ENCODE measurements at regions not wholly inside any gene's neighbourhood (a gene's known extent, or its start where the extent isn't known, plus 50 kb on each side); places are given as distances from the start of the nearest gene placed in this dataset.

- no peaks in the 10 kb centered on the region; the same call in 1 of the 2 replicates for H3K27me3 Mint-ChIP-seq (ENCODE audit: low read depth)
- peaks cover 19% of the 10 kb centered on the region for H3K36me3 Mint-ChIP-seq
- TF ChIP-seq, protein P1, sequence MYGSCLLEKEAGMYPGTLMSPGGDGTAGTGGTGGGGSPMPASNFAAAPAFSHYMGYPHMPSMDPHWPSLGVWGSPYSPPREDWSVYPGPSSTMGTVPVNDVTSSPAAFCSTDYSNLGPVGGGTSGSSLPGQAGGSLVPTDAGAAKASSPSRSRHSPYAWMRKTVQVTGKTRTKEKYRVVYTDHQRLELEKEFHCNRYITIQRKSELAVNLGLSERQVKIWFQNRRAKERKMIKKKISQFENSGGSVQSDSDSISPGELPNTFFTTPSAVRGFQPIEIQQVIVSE (CRISPR knock-in tag; IDR thresholded peaks at IDR 0.05; ENCODE audit: borderline replicate concordance) = no peak
- TF ChIP-seq STAT6 (CRISPR knock-in tag; conservative IDR thresholded peaks at IDR 0.05; ENCODE audit: low read depth) = no peak
- no peak for TF ChIP-seq GRHL2 (CRISPR knock-in tag; IDR thresholded peaks at IDR 0.05; ENCODE audit: insufficient replicate concordance, severe bottlenecking)
- no peak for TF ChIP-seq ZNF121 (CRISPR knock-in tag; IDR thresholded peaks at IDR 0.05)
- TF ChIP-seq, protein P2, sequence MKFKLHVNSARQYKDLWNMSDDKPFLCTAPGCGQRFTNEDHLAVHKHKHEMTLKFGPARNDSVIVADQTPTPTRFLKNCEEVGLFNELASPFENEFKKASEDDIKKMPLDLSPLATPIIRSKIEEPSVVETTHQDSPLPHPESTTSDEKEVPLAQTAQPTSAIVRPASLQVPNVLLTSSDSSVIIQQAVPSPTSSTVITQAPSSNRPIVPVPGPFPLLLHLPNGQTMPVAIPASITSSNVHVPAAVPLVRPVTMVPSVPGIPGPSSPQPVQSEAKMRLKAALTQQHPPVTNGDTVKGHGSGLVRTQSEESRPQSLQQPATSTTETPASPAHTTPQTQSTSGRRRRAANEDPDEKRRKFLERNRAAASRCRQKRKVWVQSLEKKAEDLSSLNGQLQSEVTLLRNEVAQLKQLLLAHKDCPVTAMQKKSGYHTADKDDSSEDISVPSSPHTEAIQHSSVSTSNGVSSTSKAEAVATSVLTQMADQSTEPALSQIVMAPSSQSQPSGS (CRISPR knock-in tag; IDR thresholded peaks at IDR 0.05; ENCODE audit: borderline replicate concordance, low read depth) = no peak
- no peak for TF ChIP-seq NFE2L1 (CRISPR knock-in tag; IDR thresholded peaks at IDR 0.05)
- no peak for TF ChIP-seq MXD4 (CRISPR knock-in tag; IDR thresholded peaks at IDR 0.05; ENCODE audit: borderline replicate concordance)
- TF ChIP-seq JAZF1 (CRISPR knock-in tag; IDR thresholded peaks at IDR 0.05) = no peak
- no peak for TF ChIP-seq SOX15 (CRISPR knock-in tag; IDR thresholded peaks at IDR 0.05)
- TF ChIP-seq ZSCAN18 (CRISPR knock-in tag; IDR thresholded peaks at IDR 0.05) = no peak
- TF ChIP-seq, protein P3, sequence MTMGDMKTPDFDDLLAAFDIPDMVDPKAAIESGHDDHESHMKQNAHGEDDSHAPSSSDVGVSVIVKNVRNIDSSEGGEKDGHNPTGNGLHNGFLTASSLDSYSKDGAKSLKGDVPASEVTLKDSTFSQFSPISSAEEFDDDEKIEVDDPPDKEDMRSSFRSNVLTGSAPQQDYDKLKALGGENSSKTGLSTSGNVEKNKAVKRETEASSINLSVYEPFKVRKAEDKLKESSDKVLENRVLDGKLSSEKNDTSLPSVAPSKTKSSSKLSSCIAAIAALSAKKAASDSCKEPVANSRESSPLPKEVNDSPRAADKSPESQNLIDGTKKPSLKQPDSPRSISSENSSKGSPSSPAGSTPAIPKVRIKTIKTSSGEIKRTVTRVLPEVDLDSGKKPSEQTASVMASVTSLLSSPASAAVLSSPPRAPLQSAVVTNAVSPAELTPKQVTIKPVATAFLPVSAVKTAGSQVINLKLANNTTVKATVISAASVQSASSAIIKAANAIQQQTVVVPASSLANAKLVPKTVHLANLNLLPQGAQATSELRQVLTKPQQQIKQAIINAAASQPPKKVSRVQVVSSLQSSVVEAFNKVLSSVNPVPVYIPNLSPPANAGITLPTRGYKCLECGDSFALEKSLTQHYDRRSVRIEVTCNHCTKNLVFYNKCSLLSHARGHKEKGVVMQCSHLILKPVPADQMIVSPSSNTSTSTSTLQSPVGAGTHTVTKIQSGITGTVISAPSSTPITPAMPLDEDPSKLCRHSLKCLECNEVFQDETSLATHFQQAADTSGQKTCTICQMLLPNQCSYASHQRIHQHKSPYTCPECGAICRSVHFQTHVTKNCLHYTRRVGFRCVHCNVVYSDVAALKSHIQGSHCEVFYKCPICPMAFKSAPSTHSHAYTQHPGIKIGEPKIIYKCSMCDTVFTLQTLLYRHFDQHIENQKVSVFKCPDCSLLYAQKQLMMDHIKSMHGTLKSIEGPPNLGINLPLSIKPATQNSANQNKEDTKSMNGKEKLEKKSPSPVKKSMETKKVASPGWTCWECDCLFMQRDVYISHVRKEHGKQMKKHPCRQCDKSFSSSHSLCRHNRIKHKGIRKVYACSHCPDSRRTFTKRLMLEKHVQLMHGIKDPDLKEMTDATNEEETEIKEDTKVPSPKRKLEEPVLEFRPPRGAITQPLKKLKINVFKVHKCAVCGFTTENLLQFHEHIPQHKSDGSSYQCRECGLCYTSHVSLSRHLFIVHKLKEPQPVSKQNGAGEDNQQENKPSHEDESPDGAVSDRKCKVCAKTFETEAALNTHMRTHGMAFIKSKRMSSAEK (CRISPR knock-in tag; IDR thresholded peaks at IDR 0.05; ENCODE audit: borderline replicate concordance) = no peak
- no peak for TF ChIP-seq TP53 (CRISPR knock-in tag; IDR thresholded peaks at IDR 0.05)
- TF ChIP-seq NFYB (CRISPR knock-in tag; conservative IDR thresholded peaks at IDR 0.05; ENCODE audit: low read depth) = no peak
- no peak for DNase-seq (ENCODE audit: low spot score)
- ChIA-PET POLR2A (no interaction called here), CTCF (no interaction called here)
- H3K4me1 Mint-ChIP-seq = no peaks in the 10 kb centered on the region; the same call in 1 of the 2 replicates
- no peak overlapping the region for H3K4me3 Mint-ChIP-seq
- ATAC-seq = no peak
- no peak overlapping the region for H3K27ac Mint-ChIP-seq
- H3K9me3 Mint-ChIP-seq = peaks cover 50% of the 10 kb centered on the region
Observed at GRCh38 chr10:76786504-76787072, 851.0 kb downstream of the KCNMA1 start.

DNA sequence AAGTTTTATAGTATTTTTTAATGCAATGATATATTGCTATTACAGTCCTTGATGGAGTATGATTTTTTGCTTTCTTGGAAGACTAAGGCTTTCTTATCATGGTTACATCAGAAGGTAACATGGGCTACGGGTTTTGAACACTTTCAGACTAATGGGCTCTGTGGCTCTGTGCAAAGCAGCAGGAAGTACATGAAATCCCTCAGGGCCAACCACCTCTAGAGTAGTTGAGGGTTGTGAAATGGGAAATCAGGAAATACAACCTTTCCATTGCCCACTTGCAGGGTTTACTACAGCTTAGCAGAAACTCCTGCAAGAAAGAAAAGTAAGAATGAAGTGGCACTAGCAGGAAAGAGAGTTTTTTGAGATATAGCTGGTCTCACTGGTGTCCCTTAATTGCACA is 853.5 kb downstream of the KCNMA1 start:
- DNase-seq (ENCODE audit: low spot score) (no peak), ATAC-seq (no peak)
- H3K9me3 Mint-ChIP-seq = peaks cover 32% of the 10 kb centered on the region
- no peak overlapping the region for H3K4me3 Mint-ChIP-seq
- no peaks in the 10 kb centered on the region; the same call in 1 of the 2 replicates for H3K27me3 Mint-ChIP-seq (ENCODE audit: low read depth)
- POLR2A ChIA-PET = no interaction called here
- H3K27ac Mint-ChIP-seq = no peak overlapping the region
- peaks cover 18% of the 10 kb centered on the region for H3K36me3 Mint-ChIP-seq
- peaks cover 25% of the 10 kb centered on the region for H3K4me1 Mint-ChIP-seq
- CTCF ChIA-PET = no interaction called here
- TF ChIP-seq, protein P4, sequence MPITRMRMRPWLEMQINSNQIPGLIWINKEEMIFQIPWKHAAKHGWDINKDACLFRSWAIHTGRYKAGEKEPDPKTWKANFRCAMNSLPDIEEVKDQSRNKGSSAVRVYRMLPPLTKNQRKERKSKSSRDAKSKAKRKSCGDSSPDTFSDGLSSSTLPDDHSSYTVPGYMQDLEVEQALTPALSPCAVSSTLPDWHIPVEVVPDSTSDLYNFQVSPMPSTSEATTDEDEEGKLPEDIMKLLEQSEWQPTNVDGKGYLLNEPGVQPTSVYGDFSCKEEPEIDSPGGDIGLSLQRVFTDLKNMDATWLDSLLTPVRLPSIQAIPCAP (CRISPR knock-in tag; IDR thresholded peaks at IDR 0.05) = no peak
- no peak for TF ChIP-seq ZBTB43 (CRISPR knock-in tag; IDR thresholded peaks at IDR 0.05)
- TF ChIP-seq ZNF121 (CRISPR knock-in tag; IDR thresholded peaks at IDR 0.05) = no peak
- TF ChIP-seq SOX15 (CRISPR knock-in tag; IDR thresholded peaks at IDR 0.05) = no peak
- no peak for TF ChIP-seq CBFB (CRISPR knock-in tag; IDR thresholded peaks at IDR 0.05; ENCODE audit: low read depth)
- TF ChIP-seq FOXK1 (CRISPR knock-in tag; IDR thresholded peaks at IDR 0.05) = no peak
- no peak for TF ChIP-seq RORB (CRISPR knock-in tag; IDR thresholded peaks at IDR 0.05)
- no peak for TF ChIP-seq ZNF138 (CRISPR knock-in tag; conservative IDR thresholded peaks at IDR 0.05)
- TF ChIP-seq FOXJ3 (CRISPR knock-in tag; IDR thresholded peaks at IDR 0.05; ENCODE audit: borderline replicate concordance) = no peak
- TF ChIP-seq NR2C2 (CRISPR knock-in tag; IDR thresholded peaks at IDR 0.05) = no peak
- no peak for TF ChIP-seq NFE2L1 (CRISPR knock-in tag; IDR thresholded peaks at IDR 0.05)
- TF ChIP-seq SP1 (CRISPR knock-in tag; conservative IDR thresholded peaks at IDR 0.05) = no peak
- TF ChIP-seq ETV6 (CRISPR knock-in tag; IDR thresholded peaks at IDR 0.05) = no peak
- TF ChIP-seq GTF2I (CRISPR knock-in tag; conservative IDR thresholded peaks at IDR 0.05) = no peak

Measured in WTC11 (cell line).